ENCODE measurements at regions not wholly inside any gene's neighbourhood (a gene's known extent, or its start where the extent isn't known, plus 50 kb on each side); places are given as distances from the start of the nearest gene placed in this dataset.

GRCh38 chr6:113644861-113645575 lies 212.1 kb upstream of the MARCKS start:
- Histone ChIP-seq H3K79me2 (ENCODE audit: low read length) (no peaks in the 10 kb centered on the region), H3K4me1 (ENCODE audit: low read length) (peaks cover 32% of the 10 kb centered on the region), H3K27ac (ENCODE audit: low read length) (peak overlapping the region; percentile 49; the same call in 1 of the 2 replicates), H3K9ac (ENCODE audit: low read length) (no peak overlapping the region), H3K9me2 (replicated peaks; ENCODE audit: insufficient read depth, low read length) (no peaks in the 10 kb centered on the region), H2AFZ (ENCODE audit: low read length) (peak overlapping the region; percentile 6; the same call in 1 of the 2 replicates), H4K20me1 (ENCODE audit: insufficient read depth, low read length) (no peaks in the 10 kb centered on the region), H3K4me2 (ENCODE audit: low read depth, low read length) (peak overlapping the region; percentile 25; the same call in 1 of the 2 replicates), H3F3A (ENCODE audit: insufficient read depth, low read length) (peaks cover 6% of the 10 kb centered on the region; the same call in 1 of the 2 replicates), H3K9me3 (replicated peaks; ENCODE audit: insufficient read depth, low read length) (no peaks in the 10 kb centered on the region), H3K36me3 (replicated peaks; ENCODE audit: insufficient read depth, low read length) (no peaks in the 10 kb centered on the region), H3K27me3 (replicated peaks; ENCODE audit: insufficient read depth, low read length) (no peaks in the 10 kb centered on the region), H3K4me3 (ENCODE audit: low read length) (no peak overlapping the region)
- DNase-seq, result no peak
- no peak for TF ChIP-seq CTCF (IDR thresholded peaks at IDR 0.05; ENCODE audit: low read length)
- no peak for TF ChIP-seq EZH2phosphoT487 (IDR thresholded peaks at IDR 0.05; ENCODE audit: low read length)
- no peak for TF ChIP-seq EZH2 (optimal IDR thresholded peaks at IDR 0.05; ENCODE audit: low read depth, low read length)

GRCh38 chr6:113645576-113645970 lies 211.6 kb upstream of the MARCKS start:
- peak overlapping the region; percentile 6; the same call in 1 of the 2 replicates for H2AFZ ChIP-seq (ENCODE audit: low read length)
- peak overlapping the region; percentile 49; the same call in 1 of the 2 replicates for H3K27ac ChIP-seq (ENCODE audit: low read length)
- H3F3A ChIP-seq (ENCODE audit: insufficient read depth, low read length), result peaks cover 6% of the 10 kb centered on the region; the same call in 1 of the 2 replicates
- H3K27me3 ChIP-seq (replicated peaks; ENCODE audit: insufficient read depth, low read length), result no peaks in the 10 kb centered on the region
- no peaks in the 10 kb centered on the region for H3K9me2 ChIP-seq (replicated peaks; ENCODE audit: insufficient read depth, low read length)
- no peak overlapping the region for H3K4me3 ChIP-seq (ENCODE audit: low read length)
- H3K9me3 ChIP-seq (replicated peaks; ENCODE audit: insufficient read depth, low read length), result no peaks in the 10 kb centered on the region
- H3K4me1 ChIP-seq (ENCODE audit: low read length), result peaks cover 32% of the 10 kb centered on the region
- DNase-seq, result no peak
- TF ChIP-seq EZH2 (optimal IDR thresholded peaks at IDR 0.05; ENCODE audit: low read depth, low read length), result no peak
- no peak for TF ChIP-seq CTCF (IDR thresholded peaks at IDR 0.05; ENCODE audit: low read length)
- no peak for TF ChIP-seq EZH2phosphoT487 (IDR thresholded peaks at IDR 0.05; ENCODE audit: low read length)
- H3K36me3 ChIP-seq (replicated peaks; ENCODE audit: insufficient read depth, low read length), result no peaks in the 10 kb centered on the region
- no peak overlapping the region for H3K9ac ChIP-seq (ENCODE audit: low read length)
- H4K20me1 ChIP-seq (ENCODE audit: insufficient read depth, low read length), result no peaks in the 10 kb centered on the region
- peak overlapping the region; percentile 25; the same call in 1 of the 2 replicates for H3K4me2 ChIP-seq (ENCODE audit: low read depth, low read length)
- H3K79me2 ChIP-seq (ENCODE audit: low read length), result no peaks in the 10 kb centered on the region

GRCh38 chr6:113645986-113646385 lies 211.2 kb upstream of the MARCKS start:
- Histone ChIP-seq H3K9me3 (replicated peaks; ENCODE audit: insufficient read depth, low read length) (no peaks in the 10 kb centered on the region), H3K27ac (ENCODE audit: low read length) (no peak overlapping the region; the same call in 1 of the 2 replicates), H3K4me3 (ENCODE audit: low read length) (no peak overlapping the region), H3F3A (ENCODE audit: insufficient read depth, low read length) (peaks cover 6% of the 10 kb centered on the region; the same call in 1 of the 2 replicates), H3K36me3 (replicated peaks; ENCODE audit: insufficient read depth, low read length) (no peaks in the 10 kb centered on the region), H3K4me1 (ENCODE audit: low read length) (peaks cover 32% of the 10 kb centered on the region), H3K27me3 (replicated peaks; ENCODE audit: insufficient read depth, low read length) (no peaks in the 10 kb centered on the region), H3K79me2 (ENCODE audit: low read length) (no peaks in the 10 kb centered on the region), H3K9me2 (replicated peaks; ENCODE audit: insufficient read depth, low read length) (no peaks in the 10 kb centered on the region), H4K20me1 (ENCODE audit: insufficient read depth, low read length) (no peaks in the 10 kb centered on the region), H2AFZ (ENCODE audit: low read length) (no peak overlapping the region), H3K4me2 (ENCODE audit: low read depth, low read length) (no peak overlapping the region), H3K9ac (ENCODE audit: low read length) (no peak overlapping the region)
- no peak for DNase-seq
- TF ChIP-seq EZH2 (optimal IDR thresholded peaks at IDR 0.05; ENCODE audit: low read depth, low read length) (no peak), EZH2phosphoT487 (IDR thresholded peaks at IDR 0.05; ENCODE audit: low read length) (no peak), CTCF (IDR thresholded peaks at IDR 0.05; ENCODE audit: low read length) (no peak)

All from MM.1S (cell line).